K562 (cell line): ENCODE measurements at regions not wholly inside any gene's neighbourhood (a gene's known extent, or its start where the extent isn't known, plus 50 kb on each side); places are given as distances from the start of the nearest gene placed in this dataset.
"Not testable (repeated sequence)": the region's sequence is repeated elsewhere in the genome, so short reads cannot be mapped to it uniquely, and the experiment has no call there.

ENCODE experiments used
- ATAC-seq: fragments of 200-7000 bp; cut with Tn5 transposase; 3 replicates; pipeline ENCODE4 v1.9.1; 2020; ENCODE audit warnings: moderate library complexity
- BruUV-seq: library from RNA; stranded (reverse); fragments of 400-500 nt; replicated peaks from 2 replicates; lab custom pipeline; 2021; lab: Mats Ljungman, UMichigan
- CTCF ChIA-PET: fragments of 300-600 bp; formaldehyde crosslinking; extraction: SDS; loops from one replicate; lab custom pipeline; 2021; ENCODE audit warnings: low intra/inter-chr PET ratio; lab: Yijun Ruan, JAX
- POLR2A ChIA-PET: fragments of 300-600, 350-650 bp; sonication (Branson Sonifier 250); formaldehyde crosslinking; extraction: SDS; loops from one replicate; lab custom pipeline; 2021; ENCODE audit warnings: antibody characterized with exemption, inconsistent platforms; lab: Yijun Ruan, JAX
- DNase-seq, 4 experiments: peaks; one replicate each; pipeline versions ENCODE4 v3.0.0 to v3.0.0-alpha.2; 2011 to 2018; ENCODE audit warnings: low spot score in 3 of 4, mixed read lengths in 3 of 4; ENCODE audit errors: extremely low read depth in 1 of 4
- FAIRE-seq: peaks from 2 replicates; lab custom pipeline; 2011; peaks lifted over from hg19 to GRCh38; lab: Jason Lieb, UNC
- H2AFZ ChIP-seq: 2 replicates; pipeline ENCODE4 v1.6.0; 2011; ENCODE audit warnings: low read depth, low read length, control low read depth, inconsistent platforms
- H3K27ac ChIP-seq: fragments of 200-600 bp; 3 replicates; pipeline ENCODE4 v1.8.0; 2011; ENCODE audit warnings: low read depth, mild to moderate bottlenecking, control low read depth, inconsistent platforms, low read length, moderate library complexity, mixed read lengths; ENCODE audit errors: extremely low read depth
- H3K27me3 ChIP-seq, 2 experiments: fragments of 300-600 bp in 1 of 2; 2 replicates in 1 of 2; 3 replicates in 1 of 2; pipeline versions ENCODE4 v1.6.0 to v1.8.0; 2011; ENCODE audit warnings: inconsistent platforms in 2 of 2, low read length in 2 of 2, mild to moderate bottlenecking in 1 of 2, mixed read lengths in 1 of 2, moderate library complexity in 1 of 2; ENCODE audit not compliant: control insufficient read depth in 2 of 2, insufficient read depth in 2 of 2
- H3K36me3 ChIP-seq: fragments of 300-600 bp; 3 replicates; pipeline ENCODE4 v1.8.0; 2011; ENCODE audit warnings: mild to moderate bottlenecking, low read length, inconsistent platforms; ENCODE audit not compliant: control insufficient read depth, insufficient read depth
- H3K4me1 ChIP-seq, 2 experiments: fragments of 200-600 bp in 1 of 2; replicated peaks in 1 of 2; 2 replicates in 1 of 2; 3 replicates in 1 of 2; pipeline versions ENCODE4 v1.5.1 to v1.8.0; 2011; ENCODE audit warnings: inconsistent platforms in 2 of 2, low read length in 2 of 2, mild to moderate bottlenecking in 1 of 2, mixed read lengths in 1 of 2, moderate library complexity in 1 of 2; ENCODE audit not compliant: control insufficient read depth in 2 of 2, insufficient read depth in 2 of 2
- H3K4me2 ChIP-seq: 2 replicates; pipeline ENCODE4 v1.6.1; 2011; ENCODE audit warnings: low read length, control low read depth, inconsistent platforms, mixed read lengths; ENCODE audit not compliant: insufficient read depth
- H3K4me3 ChIP-seq: fragments of 200-600 bp; sonication (generic), shearing (Covaris generic); 2 replicates; pipeline ENCODE4 v1.5.1; 2016; ENCODE audit warnings: control low read depth, inconsistent platforms
- H3K79me2 ChIP-seq: fragments of 200-600 bp; 3 replicates; pipeline ENCODE4 v1.8.0; 2011; ENCODE audit warnings: low read length, inconsistent platforms; ENCODE audit not compliant: control insufficient read depth, insufficient read depth
- H3K9ac ChIP-seq, 2 experiments: 2 replicates each; pipeline versions ENCODE4 v1.6.0 to v1.6.1; 2011; ENCODE audit warnings: low read depth in 2 of 2, low read length in 2 of 2, control low read depth in 1 of 2, inconsistent platforms in 1 of 2, mild to moderate bottlenecking in 1 of 2, mixed read lengths in 1 of 2; ENCODE audit not compliant: insufficient read depth in 1 of 2
- H3K9me1 ChIP-seq: one replicate; pipeline ENCODE4 v1.6.0; 2011; ENCODE audit warnings: inconsistent platforms, mild to moderate bottlenecking, low read length, moderate library complexity; ENCODE audit not compliant: control insufficient read depth, insufficient read depth
- H3K9me3 ChIP-seq: replicated peaks from 2 replicates; pipeline ENCODE4 v1.5.1; 2011; ENCODE audit warnings: low read depth, low read length, inconsistent platforms; ENCODE audit not compliant: control insufficient read depth, insufficient read depth
- H4K20me1 ChIP-seq: replicated peaks from 2 replicates; pipeline ENCODE4 v1.6.1; 2011; ENCODE audit warnings: low read length, inconsistent platforms, mixed read lengths; ENCODE audit not compliant: control insufficient read depth, insufficient read depth
- WGBS: fragments of 100-300 bp; shearing (Covaris generic); methylation state at CpG from one replicate; pipeline ENCODE4 v1.1.6; 2016; ENCODE audit warnings: low coverage, mixed read lengths; ENCODE audit not compliant: insufficient coverage; ENCODE audit errors: missing lambda C conversion rate; 5-methylcytosine and 5-hydroxymethylcytosine counted together
- in situ Hi-C: fragments of 300-500 bp; cut with MboI; formaldehyde crosslinking; loops from 4 replicates; pipeline ENCODE4 v1.15.0; 2018; ENCODE audit warnings: inconsistent platforms, mixed read lengths
- intact Hi-C: fragments of 100-400 bp; cut with micrococcal nuclease; formaldehyde crosslinking; loops from 2 replicates; pipeline ENCODE4 v1.14.2; 2022

- intact Hi-C loops, H3K9me3 ChIP-seq, FAIRE-seq, in situ Hi-C loops, POLR2A ChIA-PET, H3K27ac ChIP-seq, H4K20me1 ChIP-seq, ATAC-seq, H3K4me1 ChIP-seq, H2AFZ ChIP-seq, BruUV-seq, DNase-seq, H3K9ac ChIP-seq, H3K79me2 ChIP-seq, H3K9me1 ChIP-seq, H3K27me3 ChIP-seq, H3K4me2 ChIP-seq, CTCF ChIA-PET, H3K4me3 ChIP-seq, H3K36me3 ChIP-seq: not testable (repeated sequence)
- 0% methylated on average over 2 of the region's 3 CpGs for WGBS
Observed at GRCh38 chr1:85524281-85524886, 56.2 kb upstream of the CCN1 start.

- H3K79me2 ChIP-seq, BruUV-seq, H3K9me1 ChIP-seq, in situ Hi-C loops, H3K36me3 ChIP-seq, H3K9ac ChIP-seq, H4K20me1 ChIP-seq, H3K9me3 ChIP-seq, H2AFZ ChIP-seq, H3K4me2 ChIP-seq, H3K4me3 ChIP-seq, FAIRE-seq, H3K27me3 ChIP-seq, ATAC-seq, DNase-seq, CTCF ChIA-PET, H3K27ac ChIP-seq, POLR2A ChIA-PET, intact Hi-C loops, H3K4me1 ChIP-seq: not testable (repeated sequence)
- 0% methylated on average over 3 of the region's 3 CpGs for WGBS
Observed at GRCh38 chr1:85525591-85525991, 55.0 kb upstream of the CCN1 start.

- BruUV-seq, in situ Hi-C loops, H3K27ac ChIP-seq: not testable (repeated sequence)
Observed at GRCh38 chr1:85526216-85526615, 54.3 kb upstream of the CCN1 start.

More at GRCh38 chr1:85526216-85526615, 54.3 kb upstream of the CCN1 start:
- intact Hi-C loops, H3K9ac ChIP-seq, DNase-seq, H3K4me3 ChIP-seq, POLR2A ChIA-PET, H3K9me1 ChIP-seq, FAIRE-seq, H3K27me3 ChIP-seq, H3K9me3 ChIP-seq, H3K79me2 ChIP-seq, ATAC-seq, H4K20me1 ChIP-seq, H3K4me1 ChIP-seq, H3K4me2 ChIP-seq, H2AFZ ChIP-seq, CTCF ChIA-PET, H3K36me3 ChIP-seq: not testable (repeated sequence)
- 0% methylated on average over 3 of the region's 3 CpGs for WGBS
